GM12875 (cell line): ENCODE measurements at regions not wholly inside any gene's neighbourhood (a gene's known extent, or its start where the extent isn't known, plus 50 kb on each side); places are given as distances from the start of the nearest gene placed in this dataset.
"Not testable (repeated sequence)": the region's sequence is repeated elsewhere in the genome, so short reads cannot be mapped to it uniquely, and the experiment has no call there.

Source experiments
- H3K4me3 ChIP-seq: one replicate; pipeline ENCODE4 v1.5.1; 2011; ENCODE audit warnings: low read depth, low read length, control low read depth
- CTCF ChIP-seq: IDR thresholded peaks from 2 replicates; pipeline ENCODE4 v1.5.1; 2011; ENCODE audit warnings: low read depth, mild to moderate bottlenecking, control low read depth, inconsistent platforms, low read length, moderate library complexity, borderline replicate concordance; ENCODE audit not compliant: insufficient read depth

DNA sequence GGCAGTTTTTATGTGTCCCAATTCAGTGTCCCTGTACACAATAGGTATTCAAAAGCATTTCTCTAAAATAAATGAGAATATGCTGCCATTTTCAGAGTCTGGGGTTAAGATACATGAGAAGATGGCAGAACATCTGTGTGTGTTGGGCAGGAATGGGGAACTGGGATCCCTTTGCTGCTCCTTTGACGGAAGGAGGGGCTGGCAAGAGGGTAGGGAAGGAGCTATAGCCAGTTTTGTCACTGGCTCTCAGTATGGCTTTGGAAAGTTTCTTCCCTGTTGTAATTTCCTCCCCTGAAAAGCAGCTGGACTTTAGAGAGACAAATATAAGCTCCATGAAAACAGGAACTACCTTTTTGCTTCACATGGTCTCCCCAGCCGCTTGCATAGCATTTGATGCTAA, 137.5 kb upstream of the PRR23C start:
- H3K4me3 ChIP-seq, result no peak overlapping the region
- no peak for TF ChIP-seq CTCF

DNA sequence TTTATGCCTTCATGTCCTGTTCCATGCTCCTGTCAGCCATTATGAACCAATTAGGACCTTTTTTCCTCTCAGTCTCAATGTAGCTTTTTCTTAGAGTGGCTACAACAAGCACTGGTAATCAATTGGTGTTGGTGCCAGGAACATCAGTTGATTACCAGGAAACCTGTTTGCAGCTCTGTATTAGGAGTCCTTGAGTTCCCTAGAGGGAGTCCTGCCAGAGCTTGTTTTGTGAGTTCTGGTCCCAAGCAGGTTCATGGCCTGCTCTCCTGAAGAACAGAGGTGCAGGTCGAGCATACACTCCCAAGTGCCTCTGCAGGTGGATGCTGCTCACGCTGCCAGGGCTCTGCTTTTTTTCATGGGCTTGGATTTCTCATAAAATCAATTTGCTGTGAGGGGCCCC, 137.9 kb upstream of the PRR23C start:
- no peak overlapping the region for H3K4me3 ChIP-seq
- no peak for TF ChIP-seq CTCF

- no peak for TF ChIP-seq CTCF
Measured at GRCh38 chr3:139185527-139185926, 140.8 kb upstream of the PRR23C start.

DNA sequence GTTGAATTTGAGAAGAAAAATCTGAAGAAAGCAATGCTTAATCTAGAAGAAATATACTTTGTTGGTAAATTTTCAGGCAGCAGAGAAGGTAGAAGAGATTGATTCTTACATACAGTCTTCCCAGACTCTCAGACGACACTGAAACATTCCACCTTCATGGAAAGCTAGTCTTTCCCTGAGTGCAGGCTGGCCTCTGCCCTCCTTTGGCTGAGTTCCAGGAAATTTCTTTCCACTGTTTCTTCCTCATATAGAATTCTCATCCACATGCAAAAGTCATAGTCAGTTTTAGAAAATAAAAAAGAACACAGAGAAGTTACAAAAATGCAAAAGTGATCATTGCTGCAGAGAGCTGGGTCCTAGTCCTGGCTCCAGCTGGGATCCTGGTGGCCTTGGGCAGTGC, 142.5 kb upstream of the PRR23C start:
- no peak for TF ChIP-seq CTCF

More at GRCh38 chr3:139185527-139185926, 140.8 kb upstream of the PRR23C start:
- H3K4me3 ChIP-seq, result no peak overlapping the region

GRCh38 chr3:139187648-139188047, 143.0 kb upstream of the PRR23C start:
- no peak overlapping the region for H3K4me3 ChIP-seq
- no peak for TF ChIP-seq CTCF

More for the DNA sequence above, 142.5 kb upstream of the PRR23C start:
- no peak overlapping the region for H3K4me3 ChIP-seq

- TF ChIP-seq CTCF, result no peak
Measured at GRCh38 chr3:139189943-139190342, 145.3 kb upstream of the PRR23C start.

DNA sequence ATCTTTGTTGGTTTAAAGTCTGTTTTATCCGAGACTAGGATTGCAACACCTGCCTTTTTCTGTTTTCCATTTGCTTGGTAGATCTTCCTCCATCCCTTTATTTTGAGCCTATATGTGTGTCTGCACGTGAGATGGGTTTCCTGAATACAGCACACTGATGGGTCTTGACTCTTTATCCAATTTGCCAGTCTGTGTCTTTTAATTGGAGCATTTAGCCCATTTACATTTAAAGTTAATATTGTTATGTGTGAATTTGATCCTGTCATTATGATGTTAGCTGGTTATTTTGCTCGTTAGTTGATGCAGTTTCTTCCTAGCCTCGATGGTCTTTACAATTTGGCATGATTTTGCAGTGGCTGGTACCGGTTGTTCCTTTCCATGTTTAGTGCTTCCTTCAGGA, 149.4 kb upstream of the MRPS22 start:
- H3K4me3 ChIP-seq, result not testable (repeated sequence)

More at GRCh38 chr3:139189943-139190342, 145.3 kb upstream of the PRR23C start:
- H3K4me3 ChIP-seq, result no peak overlapping the region

- not testable (repeated sequence) for H3K4me3 ChIP-seq
Measured at GRCh38 chr3:139196146-139196545, 147.7 kb upstream of the MRPS22 start.

DNA sequence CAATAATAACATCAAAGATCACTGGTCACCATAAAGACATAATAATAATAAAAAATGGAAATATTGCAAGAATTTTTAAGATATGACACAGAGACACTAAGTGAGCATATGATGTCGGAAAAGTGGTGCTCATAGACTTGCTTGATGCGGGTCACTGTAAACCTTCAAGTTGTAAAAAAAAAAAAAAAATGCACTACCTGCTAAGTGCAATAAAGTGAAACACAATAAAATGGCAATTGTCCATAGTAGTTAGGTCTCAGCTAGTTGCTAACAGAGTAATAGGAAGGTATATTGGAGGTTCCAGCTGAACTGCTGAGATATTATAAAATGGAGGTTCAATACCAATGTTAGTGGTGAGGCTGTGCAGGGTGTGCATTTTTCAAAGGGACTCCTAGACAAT, 146.6 kb upstream of the MRPS22 start:
- H3K4me3 ChIP-seq, result no peak overlapping the region
- TF ChIP-seq CTCF, result no peak
